Activated CD8-positive, alpha-beta T cell treated with anti-CD3 and anti-CD28 coated beads for 36 hours (primary cell): ENCODE measurements at regions not wholly inside any gene's neighbourhood (a gene's known extent, or its start where the extent isn't known, plus 50 kb on each side); places are given as distances from the start of the nearest gene placed in this dataset.

Experiments
- ATAC-seq: fragments of 200-7000 bp; cut with Tn5 transposase; one replicate; pipeline ENCODE4 v1.10.0; 2021; ENCODE audit warnings: mild to moderate bottlenecking, moderate library complexity
- CTCF ChIA-PET: fragments of 350-600 bp; sonication (Branson Sonifier 250); formaldehyde crosslinking; loops from one replicate; lab custom pipeline; 2021; ENCODE audit warnings: antibody characterized with exemption; lab: Charles Lee
- POLR2A ChIA-PET: fragments of 350-600 bp; sonication (Branson Sonifier 250); formaldehyde crosslinking; loops from one replicate; lab custom pipeline; 2021; ENCODE audit warnings: antibody characterized with exemption; lab: Charles Lee
- DNase-seq: peaks from one replicate; pipeline ENCODE4 v3.0.0-alpha.2; 2020
- H3K27ac Mint-ChIP-seq: one replicate; pipeline ENCODE4 v1.8.0; 2021; ENCODE audit warnings: mild to moderate bottlenecking, mixed read lengths
- H3K27me3 Mint-ChIP-seq: one replicate; pipeline ENCODE4 v1.8.0; 2021; ENCODE audit warnings: mixed read lengths
- H3K36me3 Mint-ChIP-seq: one replicate; pipeline ENCODE4 v1.8.0; 2021; ENCODE audit warnings: low read depth, mixed read lengths
- H3K4me1 Mint-ChIP-seq: one replicate; pipeline ENCODE4 v1.8.0; 2021; ENCODE audit warnings: low read depth, mixed read lengths
- H3K4me3 Mint-ChIP-seq: one replicate; pipeline ENCODE4 v1.8.0; 2021; ENCODE audit warnings: mild to moderate bottlenecking, moderate library complexity, mixed read lengths
- H3K9me3 Mint-ChIP-seq: one replicate; pipeline ENCODE4 v1.8.0; 2021; ENCODE audit warnings: mixed read lengths
- CTCF ChIP-seq: fragments of 200-600 bp; IDR thresholded peaks from one replicate; pipeline ENCODE4 v1.8.0; 2022; ENCODE audit warnings: antibody characterized with exemption, mild to moderate bottlenecking
- intact Hi-C: fragments of 100-400 bp; cut with micrococcal nuclease; formaldehyde crosslinking; loops from one replicate; pipeline ENCODE4 v1.10.0; 2022

- peaks cover 7% of the 10 kb centered on the region for H3K36me3 Mint-ChIP-seq
- no peaks in the 10 kb centered on the region for H3K4me1 Mint-ChIP-seq
- no peak for DNase-seq
- POLR2A ChIA-PET: no interaction called here
- ATAC-seq: no peak
- intact Hi-C loops: no loop called here
- peaks cover 22% of the 10 kb centered on the region for H3K9me3 Mint-ChIP-seq
- H3K4me3 Mint-ChIP-seq: no peak overlapping the region
- peaks cover 4% of the 10 kb centered on the region for H3K27me3 Mint-ChIP-seq
- CTCF ChIA-PET: no interaction called here
- TF ChIP-seq CTCF: no peak
- H3K27ac Mint-ChIP-seq: no peak overlapping the region
Observed at GRCh38 chr9:4402501-4402900, 87.8 kb upstream of the SLC1A1 start.

GRCh38 chr9:4400731-4401130, 89.5 kb upstream of the SLC1A1 start:
- intact Hi-C loops: no loop called here
- H3K27ac Mint-ChIP-seq: no peak overlapping the region
- ChIA-PET POLR2A (no interaction called here), CTCF (interaction anchor here (1.2 to 1.3 kb wide), 2 partner anchors 34 to 85 kb away, joined by 3 to 4 read pairs; no protein-coding TSS in a partner anchor)
- H3K27me3 Mint-ChIP-seq: peaks cover 2% of the 10 kb centered on the region
- DNase-seq (no peak), ATAC-seq (no peak)
- H3K4me3 Mint-ChIP-seq: no peak overlapping the region
- peaks cover 5% of the 10 kb centered on the region for H3K36me3 Mint-ChIP-seq
- H3K9me3 Mint-ChIP-seq: peaks cover 19% of the 10 kb centered on the region
- no peak for TF ChIP-seq CTCF
- H3K4me1 Mint-ChIP-seq: no peaks in the 10 kb centered on the region

- Mint-ChIP-seq H3K9me3 (peaks cover 10% of the 10 kb centered on the region), H3K27ac (no peak overlapping the region), H3K4me1 (no peaks in the 10 kb centered on the region), H3K36me3 (peaks cover 4% of the 10 kb centered on the region), H3K27me3 (peaks cover 2% of the 10 kb centered on the region), H3K4me3 (no peak overlapping the region)
- DNase-seq (no peak), ATAC-seq (no peak)
- TF ChIP-seq CTCF: no peak
- ChIA-PET CTCF (no interaction called here), POLR2A (no interaction called here)
- intact Hi-C loops: no loop called here
Observed at GRCh38 chr9:4397917-4398316, 92.4 kb upstream of the SLC1A1 start.

- no peak overlapping the region for H3K27ac Mint-ChIP-seq
- no peaks in the 10 kb centered on the region for H3K9me3 Mint-ChIP-seq
- no peak for DNase-seq
- no peak overlapping the region for H3K4me3 Mint-ChIP-seq
- H3K27me3 Mint-ChIP-seq: peaks cover 2% of the 10 kb centered on the region
- ChIA-PET POLR2A (no interaction called here), CTCF (interaction anchor here (0.6 kb wide), 1 partner anchor 92 kb away, joined by 3 read pairs; no protein-coding TSS in a partner anchor)
- ATAC-seq: no peak
- H3K36me3 Mint-ChIP-seq: no peaks in the 10 kb centered on the region
- TF ChIP-seq CTCF: no peak
- H3K4me1 Mint-ChIP-seq: no peaks in the 10 kb centered on the region
- intact Hi-C loops: no loop called here
Observed at GRCh38 chr9:4393806-4394523, 94.1 kb upstream of the GLIS3 start.

GRCh38 chr9:4389755-4390154, 89.9 kb upstream of the GLIS3 start:
- no peak overlapping the region for H3K27ac Mint-ChIP-seq
- DNase-seq (no peak), ATAC-seq (no peak)
- H3K9me3 Mint-ChIP-seq: no peaks in the 10 kb centered on the region
- no peak overlapping the region for H3K4me3 Mint-ChIP-seq
- H3K36me3 Mint-ChIP-seq: no peaks in the 10 kb centered on the region
- CTCF ChIA-PET: interaction anchor here (1.4 kb wide), 1 partner anchor 251 kb away, joined by 4 read pairs; no protein-coding TSS in a partner anchor
- POLR2A ChIA-PET: no interaction called here
- no peaks in the 10 kb centered on the region for H3K4me1 Mint-ChIP-seq
- TF ChIP-seq CTCF: no peak
- intact Hi-C loops: no loop called here
- H3K27me3 Mint-ChIP-seq: no peaks in the 10 kb centered on the region
